ENCODE measurements at regions not wholly inside any gene's neighbourhood (a gene's known extent, or its start where the extent isn't known, plus 50 kb on each side); places are given as distances from the start of the nearest gene placed in this dataset.

DNA sequence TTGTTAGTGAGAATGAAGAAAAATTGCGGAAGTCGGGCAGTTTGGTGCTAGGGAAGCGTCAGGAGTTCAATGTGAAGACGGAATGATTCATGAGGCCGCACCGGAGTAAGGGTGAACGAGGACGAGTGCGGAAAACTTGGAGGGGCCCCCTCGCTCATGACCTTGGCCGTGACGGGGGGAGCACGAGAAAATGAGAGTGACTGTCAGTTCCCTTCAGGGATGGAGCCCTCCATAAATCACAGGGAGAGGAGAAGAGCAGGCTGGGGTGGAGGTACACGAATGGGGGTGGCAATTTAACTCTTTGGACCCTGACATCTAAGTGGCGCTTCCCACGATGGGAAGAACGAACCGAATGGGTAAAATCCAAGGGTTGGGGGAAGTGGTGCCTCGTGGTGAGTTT, 486.4 kb downstream of the TSHZ3 start:
- DNase-seq (no peak), ATAC-seq (no peak)
- intact Hi-C loops (cut with DNase I) = no loop called here
- 84 to 85% methylated on average over 19 of the region's 19 CpGs for WGBS, 2 donors
- no peak overlapping the region for H3K27ac ChIP-seq
- H3K27me3 ChIP-seq = peaks cover 0 to 27% (median 6%) of the 10 kb centered on the region in 7 donors
- H3K4me3 ChIP-seq = no peak overlapping the region
- H3K4me1 ChIP-seq = no peaks in the 10 kb centered on the region
- no peak for TF ChIP-seq CTCF (IDR thresholded peaks at IDR 0.05)
- no peaks in the 10 kb centered on the region for H3K36me3 ChIP-seq
- peaks cover 0 to 5% (median 0%) of the 10 kb centered on the region in 11 donors for H3K9me3 ChIP-seq

DNA sequence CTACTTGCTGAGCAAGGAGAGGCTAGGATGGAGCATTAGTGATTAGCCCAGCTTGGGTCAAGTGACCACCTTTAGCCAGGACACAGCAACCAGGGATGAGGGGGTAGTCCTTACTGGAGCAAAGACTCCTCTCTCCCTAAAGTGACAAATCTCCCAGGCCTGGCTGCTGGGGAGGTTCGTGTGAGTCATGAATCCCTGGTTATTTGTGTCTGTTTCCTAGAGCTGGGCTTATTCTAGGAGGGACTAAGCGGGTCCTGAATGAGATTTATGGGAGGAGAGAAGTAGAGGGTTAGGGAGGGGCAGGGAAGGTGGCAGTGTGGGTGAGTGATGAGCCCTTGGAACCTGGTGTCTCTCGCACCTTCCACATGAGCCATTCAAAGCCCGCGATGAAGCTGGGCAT, 487.3 kb downstream of the TSHZ3 start:
- no peaks in the 10 kb centered on the region for H3K4me1 ChIP-seq
- ATAC-seq (no peak), DNase-seq (no peak)
- no peak overlapping the region for H3K27ac ChIP-seq
- H3K36me3 ChIP-seq = no peaks in the 10 kb centered on the region
- H3K9me3 ChIP-seq = peaks cover 0 to 5% (median 0%) of the 10 kb centered on the region in 11 donors
- H3K4me3 ChIP-seq = no peak overlapping the region
- H3K27me3 ChIP-seq = peaks cover 0 to 27% (median 6%) of the 10 kb centered on the region in 7 donors
- no peak for TF ChIP-seq CTCF (IDR thresholded peaks at IDR 0.05)
- WGBS, 2 donors = 80 to 81% methylated on average over 5 of the region's 5 CpGs
- intact Hi-C loops (cut with DNase I) = no loop called here

- no peak overlapping the region for H3K27ac ChIP-seq
- no peak for TF ChIP-seq CTCF (IDR thresholded peaks at IDR 0.05)
- WGBS, 2 donors = 79 to 81% methylated on average over 7 of the region's 7 CpGs
- no peaks in the 10 kb centered on the region for H3K4me1 ChIP-seq
- no peaks in the 10 kb centered on the region for H3K36me3 ChIP-seq
- peaks cover 0 to 5% (median 0%) of the 10 kb centered on the region in 11 donors for H3K9me3 ChIP-seq
- H3K4me3 ChIP-seq = no peak overlapping the region
- ATAC-seq (no peak), DNase-seq (no peak)
- intact Hi-C loops (cut with DNase I) = no loop called here
- peaks cover 0 to 10% (median 6%) of the 10 kb centered on the region in 7 donors for H3K27me3 ChIP-seq
These were observed 485.8 kb downstream of the ZNF536 start for GRCh38 chr19:30857966-30858490.

DNA sequence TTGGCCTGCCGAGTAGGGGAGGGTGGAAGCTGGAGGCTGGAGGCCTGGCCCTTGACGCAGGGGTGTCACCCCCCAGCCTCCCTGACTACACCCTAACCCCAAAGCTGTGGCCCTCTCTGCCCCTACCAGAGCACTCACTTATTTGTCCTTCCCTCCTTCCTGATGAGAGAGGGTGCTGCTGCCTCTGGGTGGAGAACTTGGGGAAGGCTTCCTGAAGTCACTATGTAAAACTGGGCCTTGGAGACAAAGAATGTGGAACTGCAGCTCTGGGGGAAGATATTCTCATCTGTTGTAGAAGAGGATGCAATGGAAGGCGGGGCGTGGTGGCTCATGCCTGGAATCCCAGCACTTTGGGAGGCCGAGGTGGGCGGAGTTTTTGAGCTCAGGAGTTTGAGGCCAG, 485.2 kb downstream of the ZNF536 start:
- Histone ChIP-seq H3K4me3 (no peak overlapping the region), H3K27ac (no peak overlapping the region), H3K9me3 (peaks cover 0 to 5% (median 0%) of the 10 kb centered on the region in 11 donors), H3K27me3 (peaks cover 0 to 7% (median 5%) of the 10 kb centered on the region in 7 donors), H3K4me1 (no peaks in the 10 kb centered on the region), H3K36me3 (no peaks in the 10 kb centered on the region)
- no peak for TF ChIP-seq CTCF (IDR thresholded peaks at IDR 0.05)
- intact Hi-C loops (cut with DNase I) = no loop called here
- WGBS, 2 donors = 82 to 94% methylated on average over 6 of the region's 6 CpGs
- no peak for DNase-seq
- no peak for ATAC-seq
